ENCODE measurements at regions not wholly inside any gene's neighbourhood (a gene's known extent, or its start where the extent isn't known, plus 50 kb on each side); places are given as distances from the start of the nearest gene placed in this dataset.
A peak's percentile ranks its signal among the peaks of the same experiment; 100 is the strongest.

GRCh38 chr10:10662716-10663408 lies 354.8 kb upstream of the CELF2 start:
- no peak overlapping the region for H3K27ac Mint-ChIP-seq
- peaks cover 2% of the 10 kb centered on the region for H3K27me3 Mint-ChIP-seq
- DNase-seq, result no peak
- H3K4me1 Mint-ChIP-seq, result no peaks in the 10 kb centered on the region
- H3K4me3 Mint-ChIP-seq, result no peak overlapping the region
- H3K9me3 Mint-ChIP-seq, result no peaks in the 10 kb centered on the region
- intact Hi-C loops (cut with micrococcal nuclease), result no loop called here
- H3K36me3 Mint-ChIP-seq (ENCODE audit: low read depth), result no peaks in the 10 kb centered on the region

- H3K27ac Mint-ChIP-seq, result no peak overlapping the region
- H3K4me1 Mint-ChIP-seq, result no peaks in the 10 kb centered on the region
- H3K9me3 Mint-ChIP-seq, result no peaks in the 10 kb centered on the region
- DNase-seq, result no peak
- intact Hi-C loops (cut with micrococcal nuclease), result no loop called here
- no peak overlapping the region for H3K4me3 Mint-ChIP-seq
- H3K27me3 Mint-ChIP-seq, result peaks cover 2% of the 10 kb centered on the region
- H3K36me3 Mint-ChIP-seq (ENCODE audit: low read depth), result no peaks in the 10 kb centered on the region
Measured at GRCh38 chr10:10663622-10664021, 354.1 kb upstream of the CELF2 start.

- Mint-ChIP-seq H3K4me1 (no peaks in the 10 kb centered on the region), H3K27me3 (peaks cover 2% of the 10 kb centered on the region), H3K27ac (no peak overlapping the region), H3K9me3 (no peaks in the 10 kb centered on the region), H3K36me3 (ENCODE audit: low read depth) (no peaks in the 10 kb centered on the region), H3K4me3 (no peak overlapping the region)
- intact Hi-C loops (cut with micrococcal nuclease), result no loop called here
- no peak for DNase-seq
Measured at GRCh38 chr10:10665750-10666149, 351.9 kb upstream of the CELF2 start.

GRCh38 chr10:10667466-10667865 lies 350.2 kb upstream of the CELF2 start:
- H3K9me3 Mint-ChIP-seq, result no peaks in the 10 kb centered on the region
- no peak overlapping the region for H3K4me3 Mint-ChIP-seq
- no peak for DNase-seq
- H3K4me1 Mint-ChIP-seq, result no peaks in the 10 kb centered on the region
- intact Hi-C loops (cut with micrococcal nuclease), result no loop called here
- no peaks in the 10 kb centered on the region for H3K36me3 Mint-ChIP-seq (ENCODE audit: low read depth)
- H3K27ac Mint-ChIP-seq, result no peak overlapping the region
- H3K27me3 Mint-ChIP-seq, result peaks cover 2% of the 10 kb centered on the region

- Mint-ChIP-seq H3K4me3 (no peak overlapping the region), H3K27me3 (peaks cover 12% of the 10 kb centered on the region), H3K9me3 (no peaks in the 10 kb centered on the region), H3K36me3 (ENCODE audit: low read depth) (no peaks in the 10 kb centered on the region), H3K4me1 (no peaks in the 10 kb centered on the region), H3K27ac (no peak overlapping the region)
- no peak for DNase-seq
- intact Hi-C loops (cut with micrococcal nuclease), result no loop called here
Measured at GRCh38 chr10:10676972-10677371, 340.7 kb upstream of the CELF2 start.

GRCh38 chr10:10677479-10677878 lies 340.2 kb upstream of the CELF2 start:
- H3K36me3 Mint-ChIP-seq (ENCODE audit: low read depth), result no peaks in the 10 kb centered on the region
- H3K4me3 Mint-ChIP-seq, result no peak overlapping the region
- peak; percentile 67 for DNase-seq
- intact Hi-C loops (cut with micrococcal nuclease), result no loop called here
- peaks cover 12% of the 10 kb centered on the region for H3K27me3 Mint-ChIP-seq
- H3K4me1 Mint-ChIP-seq, result no peaks in the 10 kb centered on the region
- no peaks in the 10 kb centered on the region for H3K9me3 Mint-ChIP-seq
- no peak overlapping the region for H3K27ac Mint-ChIP-seq

- Mint-ChIP-seq H3K36me3 (ENCODE audit: low read depth) (no peaks in the 10 kb centered on the region), H3K4me1 (no peaks in the 10 kb centered on the region), H3K9me3 (no peaks in the 10 kb centered on the region), H3K27ac (no peak overlapping the region), H3K4me3 (no peak overlapping the region), H3K27me3 (peaks cover 9% of the 10 kb centered on the region)
- DNase-seq, result no peak
- intact Hi-C loops (cut with micrococcal nuclease), result no loop called here
Measured at GRCh38 chr10:10680496-10680895, 337.2 kb upstream of the CELF2 start.

- intact Hi-C loops (cut with micrococcal nuclease), result no loop called here
Measured at GRCh38 chr10:10684972-10685371, 332.7 kb upstream of the CELF2 start.

GRCh38 chr10:10685566-10685965 lies 332.1 kb upstream of the CELF2 start:
- no peaks in the 10 kb centered on the region for H3K4me1 Mint-ChIP-seq
- no peaks in the 10 kb centered on the region for H3K27me3 Mint-ChIP-seq
- no peak overlapping the region for H3K27ac Mint-ChIP-seq
- H3K9me3 Mint-ChIP-seq, result peaks cover 4% of the 10 kb centered on the region
- no peak for DNase-seq
- no peaks in the 10 kb centered on the region for H3K36me3 Mint-ChIP-seq (ENCODE audit: low read depth)
- no peak overlapping the region for H3K4me3 Mint-ChIP-seq
- intact Hi-C loops (cut with micrococcal nuclease), result no loop called here

More at GRCh38 chr10:10684972-10685371, 332.7 kb upstream of the CELF2 start:
- Mint-ChIP-seq H3K27me3 (no peaks in the 10 kb centered on the region), H3K27ac (no peak overlapping the region), H3K36me3 (ENCODE audit: low read depth) (no peaks in the 10 kb centered on the region), H3K4me1 (no peaks in the 10 kb centered on the region), H3K4me3 (no peak overlapping the region), H3K9me3 (peaks cover 4% of the 10 kb centered on the region)
- no peak for DNase-seq

- intact Hi-C loops (cut with micrococcal nuclease), result no loop called here
- no peak for DNase-seq
- Mint-ChIP-seq H3K9me3 (peaks cover 4% of the 10 kb centered on the region), H3K4me3 (no peak overlapping the region), H3K4me1 (no peaks in the 10 kb centered on the region), H3K36me3 (ENCODE audit: low read depth) (no peaks in the 10 kb centered on the region), H3K27ac (no peak overlapping the region), H3K27me3 (no peaks in the 10 kb centered on the region)
Measured at GRCh38 chr10:10687751-10688150, 329.9 kb upstream of the CELF2 start.

- H3K4me1 Mint-ChIP-seq, result no peaks in the 10 kb centered on the region
- no peak overlapping the region for H3K4me3 Mint-ChIP-seq
- H3K9me3 Mint-ChIP-seq, result no peaks in the 10 kb centered on the region
- H3K36me3 Mint-ChIP-seq (ENCODE audit: low read depth), result no peaks in the 10 kb centered on the region
- no peak overlapping the region for H3K27ac Mint-ChIP-seq
- intact Hi-C loops (cut with micrococcal nuclease), result no loop called here
- no peak for DNase-seq
- no peaks in the 10 kb centered on the region for H3K27me3 Mint-ChIP-seq
Measured at GRCh38 chr10:10699427-10699826, 318.2 kb upstream of the CELF2 start.

GRCh38 chr10:10701084-10701611 lies 316.5 kb upstream of the CELF2 start:
- H3K36me3 Mint-ChIP-seq (ENCODE audit: low read depth), result no peaks in the 10 kb centered on the region
- DNase-seq, result no peak
- no peaks in the 10 kb centered on the region for H3K4me1 Mint-ChIP-seq
- no peak overlapping the region for H3K4me3 Mint-ChIP-seq
- no peaks in the 10 kb centered on the region for H3K27me3 Mint-ChIP-seq
- intact Hi-C loops (cut with micrococcal nuclease), result no loop called here
- no peaks in the 10 kb centered on the region for H3K9me3 Mint-ChIP-seq
- H3K27ac Mint-ChIP-seq, result no peak overlapping the region

- no peak overlapping the region for H3K4me3 Mint-ChIP-seq
- intact Hi-C loops (cut with micrococcal nuclease), result no loop called here
- no peaks in the 10 kb centered on the region for H3K9me3 Mint-ChIP-seq
- no peak overlapping the region for H3K27ac Mint-ChIP-seq
- DNase-seq, result no peak
- H3K27me3 Mint-ChIP-seq, result no peaks in the 10 kb centered on the region
- H3K36me3 Mint-ChIP-seq (ENCODE audit: low read depth), result no peaks in the 10 kb centered on the region
- no peaks in the 10 kb centered on the region for H3K4me1 Mint-ChIP-seq
Measured at GRCh38 chr10:10702211-10702610, 315.5 kb upstream of the CELF2 start.

GRCh38 chr10:10703382-10703781 lies 314.3 kb upstream of the CELF2 start:
- no peak for DNase-seq
- no peak overlapping the region for H3K4me3 Mint-ChIP-seq
- intact Hi-C loops (cut with micrococcal nuclease), result no loop called here
- no peaks in the 10 kb centered on the region for H3K9me3 Mint-ChIP-seq
- no peak overlapping the region for H3K27ac Mint-ChIP-seq
- no peaks in the 10 kb centered on the region for H3K27me3 Mint-ChIP-seq
- H3K4me1 Mint-ChIP-seq, result no peaks in the 10 kb centered on the region
- no peaks in the 10 kb centered on the region for H3K36me3 Mint-ChIP-seq (ENCODE audit: low read depth)

GRCh38 chr10:10712155-10712704 lies 305.4 kb upstream of the CELF2 start:
- H3K27me3 Mint-ChIP-seq, result peaks cover 2% of the 10 kb centered on the region
- peaks cover 4% of the 10 kb centered on the region for H3K9me3 Mint-ChIP-seq

More at GRCh38 chr10:10712155-10712704, 305.4 kb upstream of the CELF2 start:
- H3K36me3 Mint-ChIP-seq (ENCODE audit: low read depth), result no peaks in the 10 kb centered on the region
- DNase-seq, result no peak
- H3K27ac Mint-ChIP-seq, result no peak overlapping the region
- no peak overlapping the region for H3K4me3 Mint-ChIP-seq
- no peaks in the 10 kb centered on the region for H3K4me1 Mint-ChIP-seq
- intact Hi-C loops (cut with micrococcal nuclease), result no loop called here

Measured in activated CD4-positive, alpha-beta T cell treated with anti-CD3 and anti-CD28 coated beads, Interleukin-2, amount 10 ng/mL, durations not matched to agents 24 days and 14 days (primary cell).